Dedifferentiated amniotic fluid mesenchymal stem cell (primary cell): ENCODE measurements at regions not wholly inside any gene's neighbourhood (a gene's known extent, or its start where the extent isn't known, plus 50 kb on each side); places are given as distances from the start of the nearest gene placed in this dataset.

ENCODE experiments used
- DNase-seq: peaks from one replicate; pipeline ENCODE4 v3.0.0-alpha.2; 2016; ENCODE audit errors: extremely low spot score

DNA sequence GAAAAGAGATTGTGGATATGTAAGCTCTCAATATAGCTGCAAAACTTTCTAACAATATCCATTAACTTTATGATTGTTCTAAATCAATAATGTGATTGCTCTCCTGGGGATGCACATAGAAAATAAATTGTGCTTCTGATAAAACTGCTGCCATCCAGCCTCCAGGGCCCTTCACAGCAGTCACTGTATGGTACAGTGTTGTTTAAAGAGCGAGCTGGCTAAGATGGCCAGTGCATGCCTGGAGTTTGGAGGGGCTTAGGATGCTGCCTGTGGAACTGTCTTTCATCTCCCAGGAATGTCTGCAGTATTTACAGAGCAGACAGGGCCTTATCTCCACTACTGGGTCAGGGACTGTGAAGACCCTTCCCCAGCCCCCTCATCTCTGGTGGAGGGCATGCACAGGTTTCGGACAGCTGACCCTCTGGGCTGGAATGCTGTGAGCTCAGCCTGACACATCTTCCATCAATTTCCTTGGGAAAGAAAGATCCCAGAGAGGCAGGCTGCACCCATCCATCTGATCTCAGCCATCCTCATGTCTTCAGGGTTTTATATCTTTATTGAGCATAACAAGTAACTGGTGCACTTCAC is 137.0 kb downstream of the PLPP3 start:
- DNase-seq: no peak

DNA sequence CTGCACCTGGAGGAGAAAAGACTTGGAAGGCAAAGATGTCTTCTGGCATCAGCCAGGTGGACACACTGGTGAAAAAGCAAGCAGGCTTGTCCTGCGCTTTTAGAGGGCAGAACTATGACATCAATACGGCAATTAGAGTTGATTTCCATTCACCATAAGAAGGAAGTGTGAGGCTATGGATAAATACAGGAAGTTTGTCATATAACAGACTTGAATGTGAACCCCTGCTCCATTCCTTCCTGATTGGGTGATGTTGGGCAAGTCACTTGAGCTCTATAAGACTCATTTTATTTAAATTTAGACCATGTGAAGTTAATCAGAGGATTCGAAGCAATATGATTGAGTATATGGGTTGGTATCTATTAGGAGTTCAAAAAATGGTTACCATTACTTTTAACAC is 137.8 kb downstream of the PLPP3 start:
- DNase-seq: no peak

DNA sequence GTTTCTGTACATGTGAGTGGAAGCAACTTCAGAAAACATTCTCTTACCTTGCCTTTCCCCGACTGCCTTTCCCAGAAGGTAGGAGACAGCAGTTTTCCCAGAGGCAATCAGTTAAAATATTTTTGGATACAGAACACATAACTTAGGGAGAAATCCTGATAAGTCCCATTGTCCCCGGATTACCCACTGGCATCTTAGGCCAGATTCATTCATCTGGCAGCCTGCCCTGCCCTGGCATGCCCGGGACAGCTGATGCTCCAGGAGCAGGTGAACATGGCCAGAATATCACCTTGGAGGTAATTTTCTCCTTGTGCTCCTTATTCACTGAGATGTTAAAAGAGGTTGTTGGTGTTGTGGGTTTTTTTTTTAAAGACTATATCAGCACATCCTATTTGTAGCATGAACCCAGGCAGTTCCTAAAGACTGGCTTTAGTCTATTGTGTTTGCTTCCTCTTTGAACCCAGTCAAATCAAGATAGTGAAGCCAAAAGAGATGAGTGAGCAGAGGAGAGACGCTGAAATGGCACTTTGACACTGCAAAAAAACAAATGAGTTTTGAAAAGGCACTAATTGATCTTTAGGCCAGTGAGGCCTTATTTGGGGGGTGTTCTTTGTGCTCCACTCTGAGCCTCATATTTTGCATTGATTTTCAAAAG is 139.6 kb downstream of the PLPP3 start:
- DNase-seq: no peak

DNA sequence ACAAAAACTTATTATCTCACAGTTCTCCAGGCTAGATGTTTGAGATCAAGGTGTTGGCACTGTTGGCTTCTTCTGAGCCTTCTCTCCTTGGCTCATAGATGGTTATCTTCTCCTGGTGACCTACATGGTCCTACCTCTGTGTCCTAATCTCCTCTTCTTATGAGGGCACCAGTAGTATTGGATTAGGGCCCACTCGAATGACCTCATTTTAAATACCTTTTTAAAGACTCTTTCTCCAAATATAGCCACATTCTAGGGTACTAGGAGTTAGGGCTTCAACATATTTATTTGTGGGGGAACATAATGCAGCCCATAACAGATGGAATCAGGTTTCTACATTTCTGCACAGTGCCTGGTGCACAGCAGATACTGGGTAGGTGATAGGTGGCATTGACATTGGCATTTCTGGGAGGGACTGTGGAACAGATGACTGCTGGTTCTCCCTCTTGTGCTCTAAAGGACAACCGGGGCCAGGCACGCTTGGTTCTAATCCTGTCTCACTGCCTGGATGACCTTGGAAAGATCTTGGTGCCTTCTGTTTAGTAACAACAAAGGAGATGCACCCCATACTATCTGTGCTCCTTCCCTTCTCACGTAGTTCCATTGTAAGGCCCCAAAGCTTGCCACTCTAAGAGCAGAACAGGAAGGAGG is 140.3 kb downstream of the PLPP3 start:
- DNase-seq: no peak

DNA sequence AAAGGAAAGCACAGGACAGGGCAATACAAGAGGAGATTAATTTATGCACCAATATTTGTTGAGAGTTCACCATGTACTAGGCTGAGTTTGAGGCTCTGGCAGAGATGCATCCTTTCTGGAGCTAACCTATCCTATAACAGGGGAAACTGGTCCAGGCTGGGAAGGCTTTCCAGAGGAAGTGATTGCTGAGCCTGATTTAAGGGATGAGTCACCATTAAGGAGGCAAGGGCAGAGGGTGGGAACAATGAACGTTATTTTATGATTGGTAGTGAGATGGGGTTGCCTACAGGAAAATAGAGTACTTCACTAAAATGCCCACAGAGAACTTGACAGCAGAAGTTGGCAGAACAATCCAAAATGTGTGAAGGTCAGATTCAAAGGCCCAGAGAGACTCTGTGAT is 141.4 kb downstream of the PLPP3 start:
- no peak for DNase-seq

DNA sequence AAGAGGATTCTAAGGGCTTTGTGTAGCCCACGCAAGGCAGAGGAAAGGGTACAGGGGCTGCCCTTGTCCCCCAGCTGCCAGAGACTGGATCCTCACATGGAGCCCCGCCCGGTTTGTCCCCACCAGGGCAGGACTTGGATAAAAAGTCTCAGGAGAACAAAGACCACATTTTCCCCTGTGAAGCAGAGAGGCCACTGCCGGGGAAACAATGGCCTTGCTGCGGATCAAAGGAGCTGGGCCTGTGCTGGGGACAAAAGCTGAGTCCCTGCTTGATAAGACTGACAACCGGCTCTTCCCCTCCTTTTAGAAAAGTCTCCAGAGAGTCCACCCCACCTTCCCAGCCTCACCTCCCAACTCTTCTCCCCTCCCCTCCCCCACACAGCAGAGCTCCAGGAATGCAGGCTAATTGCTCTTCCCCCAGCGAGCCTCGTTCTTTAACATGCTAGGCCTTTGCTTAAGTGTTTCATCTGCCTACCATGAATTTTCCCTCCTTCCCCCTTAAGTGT is 142.4 kb downstream of the PLPP3 start:
- DNase-seq: no peak

DNA sequence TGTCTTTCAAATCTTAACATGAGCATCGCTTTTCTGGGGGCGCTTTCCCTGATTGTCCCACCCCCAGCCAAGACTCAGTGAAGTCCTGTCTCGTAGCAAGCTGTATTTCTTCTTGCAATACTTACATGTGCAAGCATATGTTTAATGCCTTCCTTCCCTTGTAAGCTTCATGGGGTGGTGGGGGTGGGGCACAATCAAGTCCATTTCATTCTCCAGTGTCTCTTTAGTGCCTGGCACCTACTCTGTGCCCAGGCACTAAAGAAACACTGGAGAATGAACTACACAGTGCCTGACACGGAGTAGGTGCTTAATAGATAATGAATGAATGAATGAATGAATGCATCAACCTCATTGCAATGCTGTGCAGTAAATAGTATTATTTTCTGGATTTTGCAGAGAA is 143.1 kb downstream of the PLPP3 start:
- DNase-seq: no peak

DNA sequence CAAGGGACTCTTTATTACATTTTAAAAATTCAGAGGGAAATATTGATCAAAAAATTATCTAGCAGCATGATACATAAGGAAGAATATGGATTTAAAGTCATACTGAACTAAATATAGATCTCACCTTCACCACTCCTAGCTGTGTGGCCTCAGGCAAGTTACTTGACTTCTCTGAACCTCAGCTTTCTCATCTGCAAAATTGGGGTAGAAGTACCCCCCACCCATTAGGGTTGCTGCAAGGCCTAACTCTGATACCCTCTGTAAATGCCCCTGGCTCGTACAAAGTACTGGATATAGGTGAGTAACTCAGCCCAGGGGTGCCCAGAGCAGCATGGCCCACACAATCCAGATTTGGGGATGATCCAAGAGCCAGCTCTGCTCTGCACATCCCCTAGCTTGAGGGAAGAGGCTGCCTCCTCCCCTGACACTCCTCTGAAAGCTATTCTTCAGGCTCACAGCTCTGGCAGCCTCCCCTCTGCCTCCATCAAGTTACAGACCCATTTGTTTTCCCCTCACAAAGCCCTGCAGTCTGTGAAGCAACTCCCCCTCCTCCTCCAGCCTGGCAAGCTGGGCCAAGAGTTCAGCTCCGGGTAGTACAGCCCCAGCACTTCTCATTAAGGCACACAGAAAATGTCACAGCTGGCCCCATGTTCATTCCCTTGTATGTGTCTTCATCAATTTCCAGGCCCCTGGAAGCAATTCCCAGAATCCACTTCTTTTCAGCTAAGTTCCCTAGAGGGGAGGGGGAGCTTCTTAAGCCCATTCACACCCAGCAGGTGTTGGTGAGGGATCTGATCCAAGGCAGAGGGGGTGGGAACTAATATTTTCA is 143.7 kb downstream of the PLPP3 start:
- DNase-seq: no peak

DNA sequence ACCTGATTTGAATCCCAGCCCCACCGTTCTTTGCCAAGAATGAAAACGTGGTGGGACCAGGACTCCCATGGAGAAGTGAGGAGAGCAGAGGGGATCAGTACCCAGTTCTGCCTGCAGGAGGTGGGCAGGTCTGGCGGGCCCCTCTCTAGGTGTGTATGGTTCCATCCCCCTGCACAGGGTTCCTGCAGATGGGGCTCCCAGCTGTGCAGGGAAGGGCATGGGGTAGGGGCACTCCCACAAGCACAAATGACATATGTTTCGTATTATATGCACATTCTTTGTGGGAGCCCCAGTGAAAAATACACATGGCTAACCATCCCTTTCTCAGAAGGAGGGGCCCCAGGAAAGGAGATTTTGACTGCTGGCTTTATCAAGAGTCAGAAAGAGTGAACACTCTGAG is 144.6 kb downstream of the PLPP3 start:
- DNase-seq: no peak

DNA sequence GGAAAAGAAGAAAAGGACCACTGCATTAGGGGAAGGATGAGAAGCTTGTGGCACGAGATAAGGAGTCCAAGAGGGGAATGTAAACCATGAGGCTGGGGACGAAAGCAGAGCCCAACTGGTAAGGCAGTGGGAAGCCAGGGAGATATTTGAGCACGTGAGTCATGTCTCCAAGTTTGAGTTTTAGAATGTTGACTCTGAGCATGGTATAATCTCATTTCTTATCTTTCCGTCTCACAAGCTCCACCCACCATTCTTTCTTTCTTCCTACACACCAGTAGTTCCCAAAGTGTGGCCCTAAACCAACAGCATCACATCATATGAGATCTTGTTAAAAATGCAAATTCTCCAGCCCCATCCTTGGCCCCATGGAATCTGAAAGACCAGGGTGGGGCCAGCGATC is 145.3 kb downstream of the PLPP3 start:
- no peak for DNase-seq

DNA sequence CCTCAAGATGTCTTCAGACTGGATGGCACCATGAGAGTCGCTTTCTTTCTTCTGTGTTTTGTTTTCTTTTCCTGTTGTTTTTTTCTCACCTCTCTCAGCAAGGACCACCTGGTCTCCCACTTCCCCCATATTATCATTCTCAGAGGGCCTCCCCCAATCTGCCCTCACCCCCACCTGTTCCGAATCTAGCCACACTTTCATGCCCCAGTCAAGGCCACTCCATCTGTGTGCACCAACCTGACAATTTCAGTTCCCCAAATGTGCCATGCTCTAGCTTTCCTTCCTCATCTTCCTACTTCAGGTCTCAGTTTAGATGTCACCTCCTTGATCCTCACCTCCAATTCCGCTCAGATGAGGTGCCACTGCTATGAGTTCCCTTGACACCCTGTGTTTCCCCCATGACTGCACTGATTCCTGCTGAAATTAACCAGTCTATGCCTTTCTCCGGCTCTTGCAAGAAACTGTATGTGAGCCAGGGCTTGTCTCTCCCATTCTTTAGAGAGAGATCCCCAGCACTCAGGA is 146.2 kb downstream of the PLPP3 start:
- DNase-seq: no peak

DNA sequence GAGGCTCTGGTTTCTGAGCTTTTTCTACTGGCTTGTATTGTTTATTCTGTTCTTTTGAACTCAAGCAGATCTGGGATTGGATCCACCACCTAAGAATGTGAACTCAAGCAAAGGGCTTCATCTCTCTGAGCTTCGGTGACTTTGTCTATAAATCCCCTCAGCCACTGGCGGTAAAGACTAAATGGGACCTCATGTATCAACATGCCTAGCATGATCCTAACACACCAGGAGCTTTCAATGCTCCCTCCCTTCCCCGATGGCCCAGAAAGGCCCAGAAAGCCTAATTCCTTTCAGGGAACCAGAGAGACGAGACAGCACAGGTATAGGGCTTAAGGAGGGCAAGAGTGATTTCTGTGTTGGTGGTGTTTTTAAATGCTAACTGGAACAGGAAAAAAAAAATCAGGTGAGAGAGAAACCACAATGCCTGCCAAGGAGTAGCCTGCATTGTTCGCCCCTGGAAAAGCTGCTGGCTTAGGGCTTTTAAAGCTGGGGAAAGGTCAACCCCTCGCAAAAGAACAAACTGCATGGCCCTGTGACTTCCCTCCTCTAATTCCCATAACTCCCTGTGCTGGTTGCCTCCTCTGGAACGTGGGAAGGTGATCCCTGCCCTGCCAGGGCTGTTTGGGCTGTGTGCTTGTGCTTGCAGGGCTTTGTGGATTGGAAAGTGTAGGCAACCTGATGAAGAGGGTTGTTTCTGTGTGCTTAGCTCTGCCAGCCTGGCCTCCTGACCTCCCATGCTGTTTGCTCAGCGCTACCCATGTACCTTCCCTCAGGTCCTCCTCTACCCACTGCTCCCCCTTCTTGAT is 147.0 kb downstream of the PLPP3 start:
- DNase-seq: no peak

DNA sequence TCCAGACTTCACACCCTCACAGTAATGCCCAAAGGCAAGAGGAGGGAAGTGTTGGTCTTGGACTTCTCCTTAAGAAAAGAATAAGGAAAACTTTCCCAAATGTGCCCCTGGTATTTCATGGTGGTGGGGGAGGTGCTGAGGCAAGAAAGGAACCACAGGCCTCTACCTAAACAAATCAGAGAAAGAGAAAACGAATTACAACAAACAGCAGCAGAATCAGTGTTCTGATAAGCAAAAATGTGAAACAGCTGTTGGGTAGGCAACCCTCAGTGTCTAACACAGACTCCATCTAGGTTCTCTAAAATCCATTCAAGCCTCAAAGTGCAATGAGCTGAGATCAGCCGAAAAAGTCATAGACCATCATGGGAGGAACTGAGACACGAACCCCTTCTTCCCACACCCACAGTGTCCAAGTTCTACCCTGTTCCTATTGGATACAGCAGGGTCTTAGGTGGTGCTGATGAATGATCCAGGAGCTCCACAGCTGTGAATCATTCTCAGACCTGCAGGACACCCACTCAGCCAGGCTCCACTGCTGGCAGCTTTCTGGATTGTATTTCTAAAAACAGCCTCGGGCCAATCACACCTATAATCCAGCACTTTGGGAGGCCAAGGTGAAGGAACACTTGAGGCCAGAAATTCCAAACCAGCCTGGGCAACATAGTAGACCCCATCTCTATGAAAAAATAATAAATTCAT is 149.1 kb downstream of the PLPP3 start:
- no peak for DNase-seq

DNA sequence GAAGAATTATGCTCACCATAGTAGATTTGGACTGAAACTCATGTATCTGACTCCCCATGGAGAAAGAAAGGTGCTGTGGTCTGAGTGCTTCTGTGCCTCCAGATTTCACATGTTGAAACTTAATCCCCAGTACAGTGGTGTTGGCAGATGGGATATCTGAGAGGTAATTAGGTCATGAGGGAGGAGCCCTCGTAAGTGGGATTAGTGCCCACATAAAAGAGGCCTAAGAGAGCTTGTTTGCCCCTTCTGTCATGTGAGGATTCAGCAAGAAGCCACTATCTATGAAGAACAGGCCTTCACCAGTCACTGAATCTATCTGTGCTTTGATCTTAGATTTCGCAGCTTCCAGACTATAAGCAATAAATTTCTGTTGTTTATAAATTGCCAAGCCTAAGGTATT is 150.1 kb downstream of the PLPP3 start:
- no peak for DNase-seq

DNA sequence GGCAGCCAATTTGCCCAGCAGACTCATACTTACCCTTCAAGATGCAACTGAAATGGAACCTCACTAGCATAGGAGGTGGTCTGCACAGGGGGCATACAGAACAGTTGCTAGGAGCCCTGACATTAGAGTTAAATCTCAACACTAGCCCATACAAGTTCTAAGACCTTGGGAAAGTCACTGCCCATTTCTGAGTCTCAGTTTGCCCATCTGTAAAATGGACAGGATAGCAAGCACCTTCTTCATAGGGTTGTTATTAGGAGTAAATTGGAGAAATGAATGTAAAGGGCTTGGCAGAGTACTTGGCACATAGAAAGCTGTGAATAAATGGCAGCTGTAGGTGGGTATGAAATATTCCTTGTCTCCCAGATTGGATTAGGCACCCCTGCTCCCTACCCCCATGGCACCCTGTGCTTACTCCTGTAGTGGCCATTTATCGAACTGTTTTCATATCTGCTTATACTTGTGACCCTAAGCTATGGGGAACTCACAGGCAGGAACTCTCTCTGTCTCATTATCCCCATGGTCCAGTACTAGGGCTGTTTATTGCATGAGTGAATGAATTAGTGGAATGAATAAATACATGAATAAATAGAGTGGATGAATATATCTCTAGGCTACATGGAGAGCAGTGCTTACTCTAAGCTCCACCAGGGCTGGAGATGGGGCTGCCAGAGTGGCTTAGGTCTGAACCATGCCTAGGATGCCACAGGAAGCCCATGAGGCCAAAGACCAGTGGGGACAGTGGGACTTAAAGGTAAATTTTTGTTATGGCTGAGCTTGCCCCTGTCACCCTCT is 152.6 kb downstream of the PLPP3 start:
- DNase-seq: no peak

DNA sequence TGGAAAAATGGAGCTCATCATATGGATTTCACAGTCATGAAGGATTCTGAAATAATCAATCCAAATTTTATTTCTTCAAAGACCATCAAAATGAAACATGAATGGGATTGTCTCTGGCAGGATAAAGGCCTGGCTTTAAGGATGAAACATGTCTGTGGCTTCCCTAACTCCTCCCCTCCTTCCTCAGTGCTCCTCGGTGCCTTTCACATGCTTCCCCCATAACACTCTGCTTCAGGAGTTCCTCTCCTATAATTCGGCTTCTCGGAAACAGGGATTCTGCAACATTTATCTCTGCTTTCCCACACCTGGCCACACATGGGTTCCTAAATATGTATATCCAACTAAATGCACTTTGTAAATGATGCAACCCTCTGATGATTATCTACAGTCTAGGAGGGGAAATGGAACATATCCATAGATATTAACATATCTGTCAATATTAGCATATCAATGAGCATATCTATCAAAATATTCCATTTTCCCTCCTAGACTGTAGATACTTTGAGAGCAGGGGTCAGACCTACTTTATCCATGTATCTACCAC is 153.8 kb downstream of the PLPP3 start:
- no peak for DNase-seq

DNA sequence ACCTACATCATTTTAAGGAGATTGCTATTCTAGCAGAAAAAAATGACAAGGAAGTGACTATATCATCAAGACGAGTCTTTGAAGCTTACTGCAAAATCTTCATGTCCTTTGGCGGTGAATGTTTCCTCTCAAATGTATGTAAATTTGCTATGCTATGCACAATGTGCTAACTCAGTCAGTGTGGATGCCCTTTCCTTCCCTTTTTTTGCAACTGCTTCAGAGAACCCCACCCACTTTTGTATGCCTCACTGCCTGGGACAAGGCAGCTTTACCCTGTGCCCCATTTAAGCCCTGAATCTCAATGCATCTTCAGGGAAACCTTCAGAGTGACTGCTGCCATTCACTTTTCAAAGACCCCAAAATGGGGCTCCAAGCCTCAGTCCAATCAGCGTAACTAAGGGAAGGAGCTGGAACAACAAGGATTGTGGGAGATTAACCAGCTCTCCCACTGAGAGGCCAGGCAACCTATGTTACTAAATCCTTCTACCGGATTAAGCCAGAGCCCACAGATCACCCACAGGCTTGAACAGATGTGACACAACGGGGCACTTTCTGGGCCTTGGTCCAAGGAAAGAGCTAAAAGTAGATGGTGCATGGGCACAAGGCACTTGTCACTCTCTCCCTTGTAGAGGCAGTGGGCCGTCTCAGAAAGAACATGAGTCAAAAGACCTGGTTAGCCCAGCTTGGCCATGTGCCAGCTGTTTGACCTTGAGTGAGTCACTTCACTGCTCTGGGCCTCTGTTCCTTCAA is 154.4 kb downstream of the PLPP3 start:
- DNase-seq: no peak

DNA sequence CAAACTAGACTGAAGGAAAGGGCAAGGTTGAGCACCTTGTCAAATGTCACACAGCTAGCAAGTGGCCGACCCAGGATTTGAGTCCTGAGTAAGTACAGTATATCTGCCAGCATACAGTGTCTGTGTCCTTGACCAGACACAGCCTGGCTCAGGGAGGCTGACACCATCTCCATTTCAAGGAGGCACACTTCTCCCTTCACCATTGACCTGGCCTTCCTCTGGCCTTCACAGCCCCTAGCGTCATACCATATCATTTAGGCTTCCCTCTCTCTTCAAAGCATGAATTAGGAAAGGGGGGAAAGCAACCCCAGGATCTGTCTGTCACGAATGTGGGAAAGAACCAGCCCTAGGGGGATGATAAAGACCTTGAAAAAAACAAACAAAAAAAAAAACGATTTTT is 155.6 kb downstream of the PLPP3 start:
- DNase-seq: no peak

DNA sequence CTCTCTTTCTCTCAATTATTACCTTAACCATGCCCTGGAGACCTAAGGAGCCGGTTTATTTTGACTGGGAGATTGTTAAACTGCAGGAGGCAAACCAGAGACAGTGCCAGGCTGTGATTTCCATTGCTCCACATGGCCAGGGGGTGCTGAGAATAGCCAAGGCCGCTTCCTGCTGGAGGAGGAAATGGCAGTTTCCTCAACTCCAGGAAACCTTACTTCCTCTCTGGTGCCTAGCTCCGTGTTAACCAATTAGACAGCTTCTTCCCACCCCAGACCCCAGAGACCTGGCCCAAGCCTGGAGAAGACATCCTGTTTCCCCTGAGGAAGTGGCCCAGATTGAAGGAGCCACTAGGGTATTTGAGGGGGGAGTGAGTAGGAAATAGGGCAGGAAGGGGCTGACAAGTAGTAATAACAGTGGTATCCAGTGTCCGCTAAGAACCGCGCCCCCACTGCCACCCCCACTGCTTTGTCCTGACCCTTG is 161.2 kb downstream of the PLPP3 start:
- DNase-seq: no peak
